GM21737 (cell line): ENCODE measurements at regions not wholly inside any gene's neighbourhood (a gene's known extent, or its start where the extent isn't known, plus 50 kb on each side); places are given as distances from the start of the nearest gene placed in this dataset.

ENCODE experiments used
- ATAC-seq: cut with Tn5 transposase; IDR thresholded peaks from one replicate; pipeline ENCODE4 v1.9.1; 2021; ENCODE audit warnings: mild to moderate bottlenecking, moderate library complexity; ENCODE audit not compliant: unreplicated experiment

DNA sequence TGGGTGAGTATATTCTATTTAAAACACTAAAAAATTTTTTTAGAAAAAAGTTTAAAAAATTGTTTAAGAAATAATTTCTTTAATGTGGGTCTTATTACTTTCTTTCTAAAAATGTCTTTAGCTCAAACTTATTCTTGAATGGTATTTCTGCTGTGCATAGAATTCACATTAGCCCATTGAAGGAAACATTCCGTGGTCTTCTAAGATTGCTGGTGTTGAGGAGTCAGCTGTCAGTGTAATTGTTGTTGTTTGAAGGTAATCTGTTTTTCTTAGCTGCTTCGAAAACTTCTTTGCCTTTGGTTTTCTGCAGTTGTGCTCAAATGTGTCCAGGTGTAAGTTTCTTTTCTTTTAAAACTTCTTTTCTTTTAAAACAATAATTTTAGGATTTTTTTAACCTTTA, 85.4 kb upstream of the KLF12 start:
- ATAC-seq, result no peak

DNA sequence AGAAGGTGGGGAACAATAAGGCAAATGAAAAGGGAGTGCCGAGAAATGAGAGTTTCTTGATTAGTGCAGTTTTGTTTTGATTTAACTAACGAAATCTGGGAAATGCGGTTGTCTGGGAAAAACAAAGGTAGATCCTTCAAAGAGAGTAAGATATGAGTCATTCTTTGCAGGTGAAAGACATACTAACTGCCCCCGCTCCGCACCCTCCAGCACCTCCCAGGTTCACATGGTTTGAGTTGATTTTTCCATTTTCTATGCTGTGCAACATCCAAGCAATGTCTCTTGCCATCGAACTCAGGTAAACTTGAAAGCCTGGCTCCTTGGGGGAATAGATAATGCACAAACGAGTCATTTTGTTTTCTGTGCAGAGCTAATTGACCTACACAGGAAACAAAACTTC, 84.1 kb upstream of the KLF12 start:
- no peak for ATAC-seq

DNA sequence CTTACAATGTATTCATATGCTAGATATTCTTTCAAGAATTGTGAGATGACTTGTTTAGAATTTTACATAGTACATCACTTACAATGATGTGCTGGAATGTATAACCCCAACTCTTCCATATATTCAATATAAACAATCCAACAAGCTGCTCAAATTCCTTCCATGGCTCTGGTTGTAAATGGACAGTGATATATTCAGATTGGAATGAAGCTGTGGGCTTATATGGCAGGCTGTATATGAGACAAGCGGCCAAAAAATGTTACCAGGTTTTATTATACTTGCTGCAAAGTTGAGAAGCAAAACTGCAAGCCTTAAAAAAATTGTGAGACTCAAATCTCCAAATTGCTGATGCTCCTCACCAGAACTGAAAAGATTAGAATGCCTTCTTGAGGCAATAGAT, 83.6 kb upstream of the KLF12 start:
- ATAC-seq, result no peak

DNA sequence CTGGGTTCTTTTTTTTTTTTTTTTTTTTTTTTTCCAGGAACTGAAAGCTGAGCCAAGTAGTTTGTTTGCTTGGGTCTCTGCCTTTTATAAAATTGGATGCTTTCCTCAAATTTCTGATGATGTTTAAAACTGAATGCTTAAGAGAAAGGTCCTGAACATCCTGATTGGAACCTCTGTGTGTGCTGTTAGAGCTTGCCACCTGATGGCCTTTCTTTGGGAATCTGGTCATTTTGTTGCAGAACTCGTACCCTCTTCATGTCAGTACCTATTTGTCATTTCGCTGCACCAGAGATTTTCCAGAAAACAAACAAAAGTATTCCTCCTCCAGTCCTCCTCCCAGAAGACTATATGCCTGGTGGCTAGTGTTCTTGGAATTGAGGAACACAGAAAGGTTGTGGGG, 81.2 kb upstream of the KLF12 start:
- no peak for ATAC-seq

DNA sequence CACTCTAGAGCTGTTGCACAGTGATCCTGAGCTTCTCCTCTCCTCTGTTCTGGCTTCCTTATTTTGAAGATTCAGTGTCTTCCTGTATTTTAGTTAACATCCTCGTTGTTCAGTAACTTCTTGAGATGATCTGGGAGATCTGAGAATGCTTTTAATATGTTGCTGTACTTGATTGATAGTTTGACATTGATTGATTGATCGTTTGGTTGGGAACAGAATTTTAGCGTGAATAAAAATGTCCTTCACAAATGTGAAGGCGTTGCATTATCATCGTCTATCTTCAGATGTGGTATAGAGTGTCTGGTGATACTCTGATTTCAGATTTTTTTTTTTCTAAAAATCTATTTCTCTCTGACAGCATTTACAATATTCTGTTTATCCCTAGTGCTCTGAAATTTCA, 80.1 kb upstream of the KLF12 start:
- no peak for ATAC-seq

DNA sequence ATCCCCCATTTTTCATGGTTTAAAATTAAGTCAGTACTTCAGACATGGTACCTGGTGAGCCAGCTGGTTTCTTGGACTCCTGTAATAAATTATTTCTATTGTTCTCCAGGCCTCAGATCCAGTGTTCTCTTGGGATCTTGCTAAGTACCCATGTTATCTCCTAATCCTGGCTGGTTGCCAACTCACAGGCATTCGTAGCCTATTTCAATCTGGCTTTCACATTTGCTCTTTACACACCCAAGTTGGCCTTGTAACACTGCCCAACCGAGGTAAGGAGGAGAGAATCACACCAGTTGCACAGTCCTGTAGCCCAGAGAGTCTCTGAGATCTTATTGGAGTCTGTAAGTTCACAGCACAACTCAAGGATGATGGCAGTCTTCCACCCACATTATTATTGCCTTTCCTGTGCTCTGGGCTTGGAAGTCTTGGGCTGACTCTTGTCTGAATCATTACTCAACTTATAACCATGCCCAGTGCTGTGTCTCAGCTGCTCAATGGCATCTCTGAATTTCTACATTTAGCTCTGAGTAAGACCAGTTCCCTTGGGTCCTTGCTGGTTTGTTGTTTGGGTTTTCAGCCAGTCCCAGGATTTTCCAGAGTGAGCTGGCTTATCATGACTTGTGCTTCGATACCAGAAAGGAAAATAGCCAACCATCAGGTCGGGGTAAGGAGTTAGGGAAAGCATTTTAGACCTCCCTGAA, 76.6 kb upstream of the KLF12 start:
- ATAC-seq, result no peak

DNA sequence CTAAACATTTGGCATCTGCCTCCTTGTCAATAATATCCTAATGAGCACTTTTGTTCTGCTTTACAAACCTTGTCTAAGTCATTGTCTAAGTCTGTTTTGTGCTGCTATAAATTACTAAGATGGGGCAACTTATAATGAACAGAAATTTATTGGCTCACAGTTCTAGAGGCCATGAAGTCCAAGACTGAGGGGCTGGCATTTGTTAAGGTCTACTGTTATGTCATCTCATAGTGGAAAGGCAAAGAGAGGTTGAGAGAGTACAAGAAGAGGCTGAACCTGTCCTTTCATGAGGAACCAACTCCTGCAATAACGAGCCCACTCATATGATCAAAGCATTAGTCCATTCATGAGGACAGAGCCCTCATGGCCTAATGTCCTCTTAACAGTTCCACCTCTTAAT, 72.7 kb upstream of the KLF12 start:
- no peak for ATAC-seq

DNA sequence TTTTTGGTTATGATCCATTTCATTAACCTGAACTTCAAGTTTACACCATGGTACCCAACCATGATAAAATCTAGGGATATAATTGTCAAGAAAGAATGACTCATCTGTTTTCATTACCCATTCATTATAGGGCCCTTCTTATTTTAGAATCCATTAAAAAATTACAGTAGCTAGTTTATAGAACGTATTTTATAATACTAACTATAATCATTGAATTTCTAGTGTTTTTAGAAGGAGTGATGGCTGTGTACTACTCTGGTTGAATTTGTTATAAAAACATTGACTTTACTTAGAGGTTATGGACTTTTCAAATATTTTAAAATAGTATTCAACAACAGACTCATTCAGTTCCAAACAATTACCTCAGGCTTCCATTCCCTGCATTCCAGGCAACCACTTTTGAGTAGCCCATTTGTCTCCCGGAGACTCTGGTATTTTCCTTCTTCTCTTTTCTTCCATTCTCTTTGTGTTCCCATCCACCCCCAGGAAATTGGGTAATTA, 71.9 kb upstream of the KLF12 start:
- ATAC-seq, result no peak

DNA sequence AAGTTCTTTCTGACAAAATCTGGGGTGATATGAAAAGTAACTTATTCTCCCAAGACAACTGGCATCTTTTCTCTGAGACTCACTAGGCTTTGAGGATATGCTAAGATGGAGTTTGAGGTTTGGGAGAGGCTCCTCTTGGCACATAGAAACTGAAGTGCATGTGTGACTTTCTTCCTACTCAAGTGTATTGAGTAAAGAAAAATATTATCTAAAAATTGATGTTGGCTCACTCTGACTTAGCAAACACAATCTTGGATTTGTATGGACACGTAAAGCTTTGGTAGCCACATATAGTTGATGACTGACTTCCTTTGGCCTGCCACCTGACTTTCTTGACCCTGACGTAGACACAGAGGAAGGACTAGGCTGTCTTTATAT, 71.1 kb upstream of the KLF12 start:
- no peak for ATAC-seq

DNA sequence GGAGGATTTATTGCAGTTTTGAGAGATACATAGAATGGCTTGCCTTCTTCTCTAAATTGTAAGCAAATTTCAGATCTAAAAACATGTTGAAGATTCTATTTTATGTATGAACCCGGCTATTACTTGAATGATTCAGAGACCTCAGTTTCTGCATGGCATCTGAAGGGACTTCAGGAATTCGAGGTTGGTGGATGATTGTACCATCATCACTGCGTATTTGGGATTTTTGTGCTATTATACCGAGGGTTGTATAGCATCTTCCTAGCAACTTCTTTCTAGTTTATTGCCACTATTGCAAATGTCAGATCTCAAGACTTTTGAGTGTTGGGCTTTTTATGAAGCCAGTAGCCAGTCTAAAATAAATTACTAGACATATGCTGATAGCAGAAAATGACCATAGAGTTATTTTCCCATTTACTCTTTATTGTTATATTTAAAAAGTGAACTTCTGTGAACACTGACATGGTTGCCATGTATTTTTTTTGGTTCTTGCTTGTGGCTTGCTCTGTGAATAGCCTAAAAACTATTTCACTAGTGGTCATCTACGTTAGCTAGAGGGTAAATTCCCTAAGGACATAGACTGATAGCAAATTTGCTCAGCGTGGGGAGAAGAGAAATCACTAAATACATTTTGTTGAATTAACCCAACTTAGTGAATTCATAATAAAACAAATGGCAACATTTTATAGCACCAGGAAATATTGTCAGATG, 70.6 kb upstream of the KLF12 start:
- ATAC-seq, result no peak

DNA sequence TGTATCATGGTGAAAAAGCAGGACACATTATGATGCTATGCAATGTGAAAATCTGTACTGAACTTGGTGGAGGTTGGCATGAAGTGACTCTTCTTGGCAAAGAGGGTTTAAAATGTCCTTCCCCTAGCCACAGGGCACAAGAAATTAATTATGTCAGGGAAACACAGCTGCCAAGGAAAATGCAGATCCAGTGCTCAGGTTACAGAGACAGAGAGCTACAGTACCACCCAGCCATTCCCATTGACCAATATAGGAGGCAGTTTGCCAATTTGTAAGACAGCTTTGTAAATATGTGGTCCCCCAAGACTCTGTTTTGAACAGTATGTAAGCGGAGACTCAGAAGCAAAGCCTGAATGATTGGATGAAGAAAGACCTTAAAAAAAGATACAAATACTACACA, 69.4 kb upstream of the KLF12 start:
- ATAC-seq, result no peak

DNA sequence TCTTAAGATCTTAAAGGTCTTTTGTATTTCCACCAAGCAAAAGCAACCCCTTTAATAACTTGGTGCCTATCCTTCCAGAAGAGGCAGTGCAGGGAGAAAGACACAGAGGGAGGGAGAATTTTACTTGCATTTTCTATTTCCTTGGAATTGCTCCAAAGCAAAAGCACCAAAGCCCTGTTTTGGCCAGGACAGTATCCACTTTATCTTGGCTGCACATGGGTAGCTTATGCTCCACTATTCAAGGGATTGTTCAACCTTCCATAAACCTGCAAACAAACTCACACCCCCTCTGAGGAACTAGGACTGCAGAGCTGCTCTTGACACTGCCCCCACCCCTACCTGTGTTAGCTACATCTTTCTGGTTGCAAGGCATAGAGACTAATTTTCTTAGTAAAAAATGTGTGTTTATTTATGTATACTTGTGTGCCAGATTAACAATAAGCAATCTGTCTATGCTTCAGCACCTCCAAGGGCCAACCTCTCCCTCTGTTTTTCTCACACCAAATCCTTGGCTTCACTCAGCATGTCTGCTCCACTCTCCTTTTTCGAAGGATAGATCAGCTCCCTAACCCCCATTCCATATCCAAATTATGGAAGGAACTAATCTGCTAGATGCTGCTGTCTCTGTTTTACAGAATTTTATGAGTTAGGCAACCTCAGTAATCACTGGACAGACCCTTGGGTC, 68.1 kb upstream of the KLF12 start:
- ATAC-seq, result no peak

DNA sequence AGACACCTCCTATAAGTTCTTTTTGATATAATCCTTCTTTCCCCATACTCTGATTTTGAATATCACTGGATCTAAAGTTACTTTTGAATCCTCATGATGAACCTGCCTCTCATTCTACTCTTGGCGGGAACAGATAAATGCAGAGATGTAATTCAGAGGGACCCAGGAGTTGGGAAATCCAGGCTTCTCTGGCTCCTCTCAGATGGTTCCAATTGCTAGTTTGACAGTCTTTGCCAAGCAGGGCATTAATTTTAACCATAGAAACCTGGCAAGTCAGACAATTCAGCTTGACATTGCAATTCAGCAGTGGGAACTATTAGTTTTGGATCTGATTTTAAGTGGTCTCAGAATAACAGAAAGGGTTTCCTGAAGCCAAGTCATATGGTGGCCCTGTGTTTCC, 67.3 kb upstream of the KLF12 start:
- ATAC-seq, result no peak

DNA sequence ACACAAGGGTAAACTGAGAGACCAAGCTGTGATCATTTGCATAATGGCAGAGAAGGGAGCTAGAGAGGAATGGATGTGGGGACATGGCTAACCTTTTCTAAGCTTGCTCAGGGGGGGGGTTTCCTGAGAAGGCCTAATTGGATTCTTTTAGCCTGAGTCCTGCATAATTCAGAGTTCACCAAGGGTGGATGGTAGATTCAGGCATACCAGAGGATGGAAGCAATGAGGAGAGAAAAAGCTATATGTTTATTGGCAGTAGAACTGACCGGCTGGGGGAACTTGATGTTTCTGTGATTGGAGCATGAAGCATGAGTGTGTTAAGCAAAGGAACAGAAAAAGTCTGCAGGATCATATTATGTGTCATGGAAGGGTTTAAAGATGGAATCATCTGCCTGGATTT, 65.9 kb upstream of the KLF12 start:
- ATAC-seq, result no peak

DNA sequence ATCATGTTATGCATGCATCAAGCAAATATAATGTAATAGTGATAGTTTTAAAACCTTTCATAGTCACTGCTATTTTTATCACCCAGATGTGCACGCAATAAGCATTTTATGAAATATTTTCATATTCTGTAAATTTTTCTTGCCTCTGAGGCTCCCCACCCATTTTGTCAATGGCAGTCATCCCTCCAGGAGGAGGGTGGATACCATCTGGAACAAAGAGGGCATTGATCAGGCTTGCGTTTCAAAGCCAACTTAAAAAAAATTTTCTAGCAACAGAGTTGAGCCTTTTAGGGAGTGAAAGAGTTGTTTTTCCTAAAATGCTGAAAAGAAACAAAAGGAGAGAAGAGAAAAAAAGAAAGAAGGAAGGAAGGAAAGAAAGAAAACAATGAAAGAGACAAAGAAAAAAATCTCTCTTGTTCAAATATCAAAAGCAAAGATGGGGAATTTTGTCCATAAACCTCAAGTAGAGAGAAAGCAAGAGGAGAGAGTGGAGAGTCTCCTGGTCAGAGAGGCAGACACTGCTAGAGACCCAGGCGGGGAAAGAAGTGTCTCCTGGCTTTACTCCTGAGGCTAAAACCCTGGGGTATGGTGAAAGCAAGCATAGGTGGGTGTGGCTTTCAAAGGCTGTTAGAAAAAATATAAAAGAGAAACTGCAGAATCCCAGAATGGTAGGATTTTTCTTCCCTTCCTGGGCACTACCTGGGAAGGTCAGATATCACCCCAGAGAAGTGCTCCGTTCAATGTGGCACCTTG, 63.6 kb upstream of the KLF12 start:
- no peak for ATAC-seq

DNA sequence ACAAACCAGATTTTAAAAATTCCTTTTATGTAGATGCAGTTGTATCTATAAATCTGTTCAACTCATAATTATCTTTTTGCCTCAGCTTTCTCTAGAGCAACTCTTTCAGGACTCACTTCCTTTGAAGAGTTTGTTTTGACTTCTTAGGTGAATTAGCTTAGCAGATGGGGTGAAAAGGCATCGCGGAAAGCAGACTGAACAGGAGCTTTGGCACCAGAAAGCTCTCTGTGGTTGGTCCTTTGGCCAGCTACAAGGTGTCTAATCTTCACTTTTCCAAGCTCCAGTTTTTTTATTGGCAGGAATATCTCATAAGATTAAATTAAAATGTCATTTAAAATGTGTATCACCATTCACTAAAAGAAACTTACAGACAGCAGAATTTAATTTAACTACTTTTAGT, 60.6 kb upstream of the KLF12 start:
- no peak for ATAC-seq

DNA sequence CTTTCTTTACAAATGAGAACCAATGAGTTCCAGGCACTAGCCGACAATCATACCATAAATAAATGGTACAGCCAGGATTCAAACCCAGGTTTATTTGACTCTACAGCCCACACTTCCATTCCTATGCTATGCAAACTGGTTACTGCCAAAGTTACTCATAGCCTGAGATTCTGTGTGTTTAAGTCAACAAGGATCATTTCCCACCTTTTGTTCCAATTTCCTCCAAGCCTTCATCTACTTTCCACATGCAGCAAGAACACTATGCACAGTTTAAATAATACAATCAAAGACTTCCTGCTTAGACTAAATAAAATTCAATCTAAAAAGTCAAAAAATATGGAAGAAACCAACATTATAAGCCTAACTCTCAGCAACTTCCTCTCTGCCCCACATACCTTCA, 59.2 kb upstream of the KLF12 start:
- ATAC-seq, result no peak

DNA sequence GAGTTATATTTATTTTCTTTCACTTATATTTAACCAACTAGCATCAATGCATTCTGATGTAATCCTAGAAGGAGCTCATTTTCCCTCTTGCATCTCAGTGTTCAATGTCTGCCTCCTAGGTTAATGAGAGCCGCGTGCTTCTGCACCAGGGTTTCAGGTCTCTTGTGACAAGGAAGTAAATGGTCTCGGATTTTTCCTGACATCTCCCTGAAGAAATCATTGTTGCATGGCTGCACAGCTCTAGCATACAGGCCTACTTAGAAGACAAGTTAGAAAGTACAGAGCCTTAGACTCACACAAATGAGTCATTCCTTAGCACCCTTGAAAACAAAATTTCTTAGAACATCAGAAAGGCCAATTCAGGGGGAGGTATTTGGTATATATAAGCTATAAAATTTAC, 57.2 kb upstream of the KLF12 start:
- ATAC-seq, result no peak

DNA sequence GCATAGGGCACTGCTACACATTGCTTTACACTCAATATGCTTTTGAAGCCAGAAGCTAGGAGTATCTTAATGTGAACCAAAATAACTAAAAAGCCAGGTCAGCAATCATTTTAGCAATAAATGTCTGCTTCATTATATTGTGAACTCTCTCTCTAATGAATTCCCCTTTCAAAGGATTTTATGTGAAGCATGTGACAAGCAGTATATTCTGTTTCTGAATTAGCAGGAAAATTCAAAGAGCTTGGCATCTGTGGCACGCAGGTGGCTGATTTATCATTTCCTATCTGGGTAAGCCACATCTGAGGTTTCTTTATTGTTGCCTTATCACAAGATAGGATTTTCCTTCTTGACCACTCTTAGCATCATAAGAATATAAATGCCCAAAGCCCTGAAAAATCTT, 56.8 kb upstream of the KLF12 start:
- no peak for ATAC-seq

DNA sequence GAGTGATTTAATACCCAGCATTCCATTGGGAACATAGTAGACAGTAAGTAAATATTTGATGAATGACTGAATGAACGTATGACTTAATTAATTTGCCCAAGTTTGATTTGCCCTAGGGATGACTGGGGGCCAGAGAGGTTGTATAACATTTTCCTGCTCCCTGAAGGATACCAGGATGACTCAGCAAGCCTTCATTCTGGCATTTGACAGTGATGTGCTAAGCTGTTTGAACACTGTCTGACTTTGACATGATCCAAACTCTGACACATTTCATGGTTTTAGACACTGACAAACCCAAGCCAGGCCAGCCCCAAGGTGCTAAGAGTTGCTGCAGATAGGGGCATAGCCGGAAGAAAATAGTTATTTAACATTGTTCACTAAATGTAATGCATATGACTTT, 53.4 kb upstream of the KLF12 start:
- no peak for ATAC-seq

DNA sequence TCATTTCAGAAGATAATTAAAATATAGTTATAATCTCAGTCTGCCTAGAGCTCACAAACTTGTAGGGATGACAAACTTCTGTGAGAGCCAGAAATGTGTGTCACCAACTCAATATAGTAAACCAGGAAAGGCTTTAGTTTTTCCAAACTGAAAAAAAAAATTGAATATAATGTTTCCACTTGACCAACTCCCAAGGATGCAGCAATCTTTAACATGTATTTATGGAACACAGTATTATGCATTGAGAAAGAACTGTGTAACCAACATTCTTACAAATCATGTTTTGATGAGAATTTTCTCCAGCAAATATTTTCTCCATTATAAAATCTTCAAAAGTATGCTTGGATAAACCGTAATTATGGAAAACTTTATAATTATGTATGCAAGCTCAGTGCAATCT, 50.1 kb upstream of the KLF12 start:
- ATAC-seq, result no peak
